Pancreas (tissue), 10 donors: ENCODE measurements at regions not wholly inside any gene's neighbourhood (a gene's known extent, or its start where the extent isn't known, plus 50 kb on each side); places are given as distances from the start of the nearest gene placed in this dataset.

Experiments used
- ATAC-seq, 4 donors: fragments of 200-7000 bp; cut with Tn5 transposase; one replicate each; pipeline versions ENCODE4 v1.8.0 to v1.9.1; 2020; ENCODE audit warnings: mild to moderate bottlenecking in 4 of 4, moderate library complexity in 4 of 4
- DNase-seq, 6 donors: peaks; one replicate each; pipeline ENCODE4 v3.0.0-alpha.2; 2020
- FAIRE-seq: peaks from 2 replicates; lab custom pipeline; 2012; peaks lifted over from hg19 to GRCh38; lab: Jason Lieb, UNC
- H3K27ac ChIP-seq, 4 donors: fragments of 200-600 bp; sonication (generic); 1 replicate in 3 of 4; 2 replicates in 1 of 4; pipeline versions ENCODE4 v1.5.0 to v1.8.0; 2020
- H3K27me3 ChIP-seq, 4 donors: fragments of 200-600 bp; one replicate each; pipeline ENCODE4 v1.8.0; 2021
- H3K36me3 ChIP-seq, 3 donors: fragments of 200-600 bp; sonication (generic) in 1 of 3; one replicate each; pipeline versions ENCODE4 v1.5.0 to v1.8.0; 2020 to 2021
- H3K4me1 ChIP-seq, 3 donors: fragments of 200-600 bp; one replicate each; pipeline ENCODE4 v1.8.0; 2021
- H3K4me3 ChIP-seq, 4 donors: fragments of 200-600 bp; sonication (generic) in 2 of 4; one replicate each; pipeline versions ENCODE4 v1.5.0 to v1.8.0; 2020 to 2021
- H3K9me3 ChIP-seq, 4 donors: fragments of 200-600 bp; one replicate each; pipeline ENCODE4 v1.8.0; 2021
- WGBS, 2 donors: extraction: QIAGEN DNeasy Blood & Tissue Kit; methylation state at CpG; one replicate each; pipeline ENCODE4 v1.1.7; 2013; 5-methylcytosine and 5-hydroxymethylcytosine counted together
- intact Hi-C, 3 donors: fragments of 100-400 bp; cut with DNase I; formaldehyde crosslinking; loops; one replicate each; pipeline versions ENCODE4 v1.11.1 to v1.14.2; 2022
- TF ChIP-seq, protein P1 (sequence below), 4 donors: fragments of 200-600 bp; sonication (generic) in 3 of 4; IDR thresholded peaks; one replicate each; pipeline versions ENCODE4 v1.5.0 to v1.8.0; 2021; ENCODE audit warnings: antibody characterized with exemption in 4 of 4
- donor health status: healthy with polysubstance abuse.
- donor health status: DM: no; HTN: no; CAD: no; lungs with moderate emphysema.
- donor health status: DM: no; HTN: no; CAD: no.
- donor health status: control.
- donor health status: control.
- donor health status: Bipolar disorder and iron deficiency.
- donor health status: DM: yes; HTN: yes; CAD: no.
- donor health status: DM: no; HTN: no; CAD: no.
- donor health status: DM: no; HTN: no; CAD: no.
- donor health status: DM: yes; HTN: yes; CAD: no.

DNA sequence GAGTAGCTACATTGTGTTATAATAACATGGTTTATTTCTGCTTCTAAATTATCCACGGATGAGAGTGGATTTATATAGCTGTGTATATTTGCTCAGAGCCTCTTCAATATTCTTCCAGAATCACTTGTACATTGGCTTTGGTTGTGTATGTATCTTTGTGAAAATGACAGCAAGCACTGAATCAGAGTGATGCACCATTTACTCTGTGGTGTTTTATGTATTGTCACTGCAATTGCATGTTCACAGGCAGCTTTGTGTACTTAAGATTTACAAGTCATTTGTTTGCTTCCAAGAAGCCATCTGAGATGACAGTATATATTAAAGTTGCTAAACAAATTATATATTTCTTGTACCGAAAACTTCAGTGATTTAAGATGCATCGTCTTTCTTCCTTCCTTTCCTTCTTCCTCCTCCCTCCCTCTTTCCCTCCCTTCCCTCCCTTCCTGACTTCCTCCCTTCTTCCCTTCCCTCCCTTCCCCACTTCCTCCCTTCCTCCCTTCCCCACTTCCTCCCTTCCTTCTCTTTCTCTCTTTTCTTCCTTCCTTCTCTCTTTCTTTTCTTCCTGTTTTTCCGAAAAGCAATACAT, 362.3 kb upstream of the GOLIM4 start:
- intact Hi-C loops, result no loop called here
- Histone ChIP-seq H3K4me1 (no peaks in the 10 kb centered on the region), H3K9me3 (no peaks in the 10 kb centered on the region), H3K4me3 (no peak overlapping the region), H3K27me3 (no peaks in the 10 kb centered on the region), H3K27ac (no peak overlapping the region), H3K36me3 (no peaks in the 10 kb centered on the region)
- DNase-seq, result no peak
- WGBS, 2 donors, result 60 to 79% methylated on average over 4 of the region's 4 CpGs
- ATAC-seq, result no peak
- FAIRE-seq, result no peak
- TF ChIP-seq, protein P1, sequence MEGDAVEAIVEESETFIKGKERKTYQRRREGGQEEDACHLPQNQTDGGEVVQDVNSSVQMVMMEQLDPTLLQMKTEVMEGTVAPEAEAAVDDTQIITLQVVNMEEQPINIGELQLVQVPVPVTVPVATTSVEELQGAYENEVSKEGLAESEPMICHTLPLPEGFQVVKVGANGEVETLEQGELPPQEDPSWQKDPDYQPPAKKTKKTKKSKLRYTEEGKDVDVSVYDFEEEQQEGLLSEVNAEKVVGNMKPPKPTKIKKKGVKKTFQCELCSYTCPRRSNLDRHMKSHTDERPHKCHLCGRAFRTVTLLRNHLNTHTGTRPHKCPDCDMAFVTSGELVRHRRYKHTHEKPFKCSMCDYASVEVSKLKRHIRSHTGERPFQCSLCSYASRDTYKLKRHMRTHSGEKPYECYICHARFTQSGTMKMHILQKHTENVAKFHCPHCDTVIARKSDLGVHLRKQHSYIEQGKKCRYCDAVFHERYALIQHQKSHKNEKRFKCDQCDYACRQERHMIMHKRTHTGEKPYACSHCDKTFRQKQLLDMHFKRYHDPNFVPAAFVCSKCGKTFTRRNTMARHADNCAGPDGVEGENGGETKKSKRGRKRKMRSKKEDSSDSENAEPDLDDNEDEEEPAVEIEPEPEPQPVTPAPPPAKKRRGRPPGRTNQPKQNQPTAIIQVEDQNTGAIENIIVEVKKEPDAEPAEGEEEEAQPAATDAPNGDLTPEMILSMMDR (IDR thresholded peaks at IDR 0.05), result no peak

DNA sequence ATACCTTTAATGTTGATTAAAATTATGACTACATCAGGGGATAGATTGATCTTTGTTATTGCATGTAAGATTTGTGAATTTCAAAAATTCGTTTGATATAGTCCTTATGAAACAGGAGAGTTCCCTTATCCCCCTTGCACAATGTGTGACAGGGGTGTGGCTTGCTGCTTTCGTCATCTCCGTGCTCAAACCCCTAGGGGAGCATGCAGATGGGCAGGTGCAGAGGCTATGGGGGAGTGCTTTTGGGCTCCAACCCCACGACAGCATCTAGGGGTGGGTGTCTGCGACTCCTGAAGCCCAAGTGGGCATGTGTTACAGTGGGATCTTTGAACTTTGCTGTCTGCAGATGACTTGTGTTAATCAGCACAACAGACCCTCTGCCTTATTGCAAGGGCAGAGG, 360.1 kb upstream of the GOLIM4 start:
- intact Hi-C loops, result no loop called here
- 48 to 58% methylated on average over 5 of the region's 5 CpGs for WGBS, 2 donors
- TF ChIP-seq, protein P1 (IDR thresholded peaks at IDR 0.05), result no peak
- Histone ChIP-seq H3K4me3 (no peak overlapping the region), H3K9me3 (no peaks in the 10 kb centered on the region), H3K27ac (no peak overlapping the region), H3K36me3 (no peaks in the 10 kb centered on the region), H3K4me1 (no peaks in the 10 kb centered on the region), H3K27me3 (no peaks in the 10 kb centered on the region)
- ATAC-seq, result no peak
- DNase-seq, result no peak
- no peak for FAIRE-seq

DNA sequence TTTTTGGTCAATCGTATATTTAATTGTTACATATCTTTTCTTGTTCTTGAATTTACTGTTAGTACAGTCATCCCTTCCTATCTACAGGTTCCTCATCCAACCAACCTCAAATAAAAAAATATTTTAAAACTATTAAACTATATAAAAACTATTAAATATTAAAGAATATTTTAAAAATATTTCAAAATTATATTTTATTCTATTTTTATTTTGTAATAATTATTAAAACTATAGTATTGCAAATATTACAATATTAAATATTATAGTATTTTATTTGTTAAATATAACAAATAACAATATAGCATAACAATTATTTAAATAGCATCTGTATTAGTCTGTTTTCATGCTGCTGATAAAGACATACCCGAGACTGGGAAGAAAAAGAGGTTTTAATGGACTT, 357.9 kb upstream of the GOLIM4 start:
- no peaks in the 10 kb centered on the region for H3K27me3 ChIP-seq
- no peaks in the 10 kb centered on the region for H3K4me1 ChIP-seq
- no peak overlapping the region for H3K4me3 ChIP-seq
- H3K9me3 ChIP-seq, result no peaks in the 10 kb centered on the region
- intact Hi-C loops, result no loop called here
- no peak for DNase-seq
- FAIRE-seq, result peak; percentile 92
- TF ChIP-seq, protein P1 (IDR thresholded peaks at IDR 0.05), result no peak
- ATAC-seq, result no peak
- no peaks in the 10 kb centered on the region for H3K36me3 ChIP-seq
- no peak overlapping the region for H3K27ac ChIP-seq
- WGBS, 2 donors, result 71 to 78% methylated on average over 2 of the region's 2 CpGs

DNA sequence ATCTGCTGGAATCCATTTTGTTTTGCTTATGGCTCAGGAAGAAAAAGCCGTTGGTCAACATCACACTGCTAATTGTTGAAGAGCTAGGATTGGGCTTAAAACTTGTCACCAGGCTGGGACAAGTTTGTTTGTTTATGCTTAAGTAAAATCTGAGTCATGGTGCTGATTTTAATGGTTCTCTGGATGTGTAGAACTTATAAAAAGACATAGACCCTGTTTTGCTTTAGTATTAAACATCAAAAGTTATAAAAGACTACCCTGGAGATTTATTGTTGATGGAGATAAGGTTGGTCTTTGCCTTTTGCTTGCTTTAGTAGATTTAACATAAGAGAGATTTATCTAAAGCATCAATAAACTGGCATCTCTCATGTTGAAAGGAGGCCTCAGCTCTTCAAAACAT, 348.2 kb upstream of the GOLIM4 start:
- Histone ChIP-seq H3K27ac (no peak overlapping the region), H3K27me3 (no peaks in the 10 kb centered on the region), H3K9me3 (no peaks in the 10 kb centered on the region), H3K36me3 (no peaks in the 10 kb centered on the region), H3K4me1 (no peaks in the 10 kb centered on the region), H3K4me3 (no peak overlapping the region)
- FAIRE-seq (no peak), ATAC-seq (no peak), DNase-seq (no peak)
- TF ChIP-seq, protein P1 (IDR thresholded peaks at IDR 0.05), result no peak
- WGBS, 2 donors, result 53 to 79% methylated on average over 1 of the region's 1 CpG
- intact Hi-C loops, result no loop called here

DNA sequence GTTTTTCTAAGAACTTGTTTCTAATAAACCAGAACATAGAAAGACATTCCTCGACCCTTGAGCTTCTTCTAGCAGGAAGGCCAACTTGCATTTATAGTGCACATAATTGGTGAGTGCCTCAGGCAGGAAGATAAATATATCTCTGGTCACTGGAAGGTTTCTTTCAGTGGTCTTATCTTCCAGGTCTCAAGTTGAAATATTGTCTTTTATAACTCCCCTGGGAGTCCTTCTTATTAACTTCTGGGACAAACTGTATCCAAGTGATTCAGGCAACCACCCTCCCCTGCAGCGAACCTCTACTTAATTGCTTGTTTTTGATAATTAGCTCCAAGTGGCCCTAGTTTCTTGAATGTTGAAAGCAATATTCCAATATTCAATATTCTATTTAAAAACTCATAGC, 346.8 kb upstream of the GOLIM4 start:
- WGBS, 2 donors, result 56 to 77% methylated on average over 2 of the region's 2 CpGs
- H3K27ac ChIP-seq, result no peak overlapping the region
- no peak overlapping the region for H3K4me3 ChIP-seq
- TF ChIP-seq, protein P1 (IDR thresholded peaks at IDR 0.05), result no peak
- H3K36me3 ChIP-seq, result no peaks in the 10 kb centered on the region
- intact Hi-C loops, result no loop called here
- DNase-seq (no peak), FAIRE-seq (no peak), ATAC-seq (no peak)
- H3K9me3 ChIP-seq, result no peaks in the 10 kb centered on the region
- no peaks in the 10 kb centered on the region for H3K27me3 ChIP-seq
- no peaks in the 10 kb centered on the region for H3K4me1 ChIP-seq
